ENCODE measurements at regions not wholly inside any gene's neighbourhood (a gene's known extent, or its start where the extent isn't known, plus 50 kb on each side); places are given as distances from the start of the nearest gene placed in this dataset.

DNA sequence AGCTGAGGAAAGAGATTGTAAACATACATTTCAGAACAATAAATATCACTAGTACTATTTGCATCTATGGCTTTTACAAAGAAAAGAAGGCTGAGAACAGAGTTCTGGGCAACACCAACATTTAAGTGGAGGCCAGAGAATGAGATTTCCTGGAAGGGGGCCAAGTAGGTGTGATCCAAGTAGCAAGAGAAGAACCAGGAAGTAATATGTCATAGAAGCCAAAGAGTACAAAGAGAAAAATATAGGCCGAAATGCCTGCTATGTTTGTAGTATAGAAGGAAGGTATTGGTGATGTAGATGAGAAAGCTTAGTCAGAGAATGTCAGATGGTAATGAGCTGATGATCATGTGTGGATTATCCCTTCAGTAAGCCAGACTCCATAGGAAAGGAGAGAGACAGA is 94.5 kb downstream of the PERP start:
- in situ Hi-C loops (cut with HindIII; ENCODE audit: extremely low pct_ligation_motif_present, low pct_unique_long_range_greater_than_20kb): no loop called here
- Histone ChIP-seq H3K79me2 (ENCODE audit: insufficient read depth, low read length) (no peaks in the 10 kb centered on the region), H3K9me3 (ENCODE audit: low read length) (no peaks in the 10 kb centered on the region), H3K4me1 (ENCODE audit: insufficient read depth, low read length) (peaks cover 7% of the 10 kb centered on the region), H3K4me3 (replicated peaks in 1 of 3; ENCODE audit: insufficient read depth in 1 of 3, low read depth in 2 of 3, low read length in 3 of 3) (no peak overlapping the region), H3K36me3 (replicated peaks in 1 of 2; ENCODE audit: control insufficient read depth in 1 of 2, insufficient read depth in 2 of 2, low read length in 2 of 2) (no peaks in the 10 kb centered on the region), H3K27ac (ENCODE audit: extremely low read length, insufficient read depth, low read length) (no peak overlapping the region), H3K9ac (ENCODE audit: insufficient read depth, low read depth, low read length) (no peak overlapping the region), H3K27me3 (ENCODE audit: control insufficient read depth in 1 of 2, insufficient read depth in 2 of 2, low read length in 2 of 2) (peaks cover 0 to 4% of the 10 kb centered on the region in 2 experiments; a peak in 1 of 5 replicates), H2AFZ (ENCODE audit: low read length) (no peak overlapping the region), H3K4me2 (ENCODE audit: low read depth, low read length) (no peak overlapping the region), H4K20me1 (ENCODE audit: insufficient read depth, low read length) (no peaks in the 10 kb centered on the region)
- DNase-seq (ENCODE audit: low spot score) (no peak), FAIRE-seq (no peak), ATAC-seq (no peak)
- WGBS (ENCODE audit: low lambda C conversion rate): 67% methylated on average over 1 of the region's 1 CpG
- no TSS peak for BruUV-seq (replicated peaks)
- CTCF ChIA-PET (ENCODE audit: low intra/inter-chr PET ratio, low total read pairs): no interaction called here
- TF ChIP-seq PPARG (CRISPR knock-in tag; conservative IDR thresholded peaks at IDR 0.05): no peak
- TF ChIP-seq ZBTB42 (CRISPR knock-in tag; IDR thresholded peaks at IDR 0.05): no peak
- no peak for TF ChIP-seq ZNF629 (CRISPR knock-in tag; conservative IDR thresholded peaks at IDR 0.05)
- TF ChIP-seq, protein P1, sequence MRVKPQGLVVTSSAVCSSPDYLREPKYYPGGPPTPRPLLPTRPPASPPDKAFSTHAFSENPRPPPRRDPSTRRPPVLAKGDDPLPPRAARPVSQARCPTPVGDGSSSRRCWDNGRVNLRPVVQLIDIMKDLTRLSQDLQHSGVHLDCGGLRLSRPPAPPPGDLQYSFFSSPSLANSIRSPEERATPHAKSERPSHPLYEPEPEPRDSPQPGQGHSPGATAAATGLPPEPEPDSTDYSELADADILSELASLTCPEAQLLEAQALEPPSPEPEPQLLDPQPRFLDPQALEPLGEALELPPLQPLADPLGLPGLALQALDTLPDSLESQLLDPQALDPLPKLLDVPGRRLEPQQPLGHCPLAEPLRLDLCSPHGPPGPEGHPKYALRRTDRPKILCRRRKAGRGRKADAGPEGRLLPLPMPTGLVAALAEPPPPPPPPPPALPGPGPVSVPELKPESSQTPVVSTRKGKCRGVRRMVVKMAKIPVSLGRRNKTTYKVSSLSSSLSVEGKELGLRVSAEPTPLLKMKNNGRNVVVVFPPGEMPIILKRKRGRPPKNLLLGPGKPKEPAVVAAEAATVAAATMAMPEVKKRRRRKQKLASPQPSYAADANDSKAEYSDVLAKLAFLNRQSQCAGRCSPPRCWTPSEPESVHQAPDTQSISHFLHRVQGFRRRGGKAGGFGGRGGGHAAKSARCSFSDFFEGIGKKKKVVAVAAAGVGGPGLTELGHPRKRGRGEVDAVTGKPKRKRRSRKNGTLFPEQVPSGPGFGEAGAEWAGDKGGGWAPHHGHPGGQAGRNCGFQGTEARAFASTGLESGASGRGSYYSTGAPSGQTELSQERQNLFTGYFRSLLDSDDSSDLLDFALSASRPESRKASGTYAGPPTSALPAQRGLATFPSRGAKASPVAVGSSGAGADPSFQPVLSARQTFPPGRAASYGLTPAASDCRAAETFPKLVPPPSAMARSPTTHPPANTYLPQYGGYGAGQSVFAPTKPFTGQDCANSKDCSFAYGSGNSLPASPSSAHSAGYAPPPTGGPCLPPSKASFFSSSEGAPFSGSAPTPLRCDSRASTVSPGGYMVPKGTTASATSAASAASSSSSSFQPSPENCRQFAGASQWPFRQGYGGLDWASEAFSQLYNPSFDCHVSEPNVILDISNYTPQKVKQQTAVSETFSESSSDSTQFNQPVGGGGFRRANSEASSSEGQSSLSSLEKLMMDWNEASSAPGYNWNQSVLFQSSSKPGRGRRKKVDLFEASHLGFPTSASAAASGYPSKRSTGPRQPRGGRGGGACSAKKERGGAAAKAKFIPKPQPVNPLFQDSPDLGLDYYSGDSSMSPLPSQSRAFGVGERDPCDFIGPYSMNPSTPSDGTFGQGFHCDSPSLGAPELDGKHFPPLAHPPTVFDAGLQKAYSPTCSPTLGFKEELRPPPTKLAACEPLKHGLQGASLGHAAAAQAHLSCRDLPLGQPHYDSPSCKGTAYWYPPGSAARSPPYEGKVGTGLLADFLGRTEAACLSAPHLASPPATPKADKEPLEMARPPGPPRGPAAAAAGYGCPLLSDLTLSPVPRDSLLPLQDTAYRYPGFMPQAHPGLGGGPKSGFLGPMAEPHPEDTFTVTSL (CRISPR knock-in tag; IDR thresholded peaks at IDR 0.05; ENCODE audit: borderline replicate concordance): no peak
- no peak for TF ChIP-seq ZNF124 (CRISPR knock-in tag; IDR thresholded peaks at IDR 0.05)
- no peak for TF ChIP-seq ZNF317 (CRISPR knock-in tag; IDR thresholded peaks at IDR 0.05)
- TF ChIP-seq, protein P2, sequence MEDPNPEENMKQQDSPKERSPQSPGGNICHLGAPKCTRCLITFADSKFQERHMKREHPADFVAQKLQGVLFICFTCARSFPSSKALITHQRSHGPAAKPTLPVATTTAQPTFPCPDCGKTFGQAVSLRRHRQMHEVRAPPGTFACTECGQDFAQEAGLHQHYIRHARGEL (CRISPR knock-in tag; IDR thresholded peaks at IDR 0.05): no peak
- TF ChIP-seq, protein P3, sequence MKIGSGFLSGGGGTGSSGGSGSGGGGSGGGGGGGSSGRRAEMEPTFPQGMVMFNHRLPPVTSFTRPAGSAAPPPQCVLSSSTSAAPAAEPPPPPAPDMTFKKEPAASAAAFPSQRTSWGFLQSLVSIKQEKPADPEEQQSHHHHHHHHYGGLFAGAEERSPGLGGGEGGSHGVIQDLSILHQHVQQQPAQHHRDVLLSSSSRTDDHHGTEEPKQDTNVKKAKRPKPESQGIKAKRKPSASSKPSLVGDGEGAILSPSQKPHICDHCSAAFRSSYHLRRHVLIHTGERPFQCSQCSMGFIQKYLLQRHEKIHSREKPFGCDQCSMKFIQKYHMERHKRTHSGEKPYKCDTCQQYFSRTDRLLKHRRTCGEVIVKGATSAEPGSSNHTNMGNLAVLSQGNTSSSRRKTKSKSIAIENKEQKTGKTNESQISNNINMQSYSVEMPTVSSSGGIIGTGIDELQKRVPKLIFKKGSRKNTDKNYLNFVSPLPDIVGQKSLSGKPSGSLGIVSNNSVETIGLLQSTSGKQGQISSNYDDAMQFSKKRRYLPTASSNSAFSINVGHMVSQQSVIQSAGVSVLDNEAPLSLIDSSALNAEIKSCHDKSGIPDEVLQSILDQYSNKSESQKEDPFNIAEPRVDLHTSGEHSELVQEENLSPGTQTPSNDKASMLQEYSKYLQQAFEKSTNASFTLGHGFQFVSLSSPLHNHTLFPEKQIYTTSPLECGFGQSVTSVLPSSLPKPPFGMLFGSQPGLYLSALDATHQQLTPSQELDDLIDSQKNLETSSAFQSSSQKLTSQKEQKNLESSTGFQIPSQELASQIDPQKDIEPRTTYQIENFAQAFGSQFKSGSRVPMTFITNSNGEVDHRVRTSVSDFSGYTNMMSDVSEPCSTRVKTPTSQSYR (CRISPR knock-in tag; IDR thresholded peaks at IDR 0.05; ENCODE audit: borderline replicate concordance): no peak
- POLR2A ChIA-PET: no interaction called here
- intact Hi-C loops (cut with micrococcal nuclease; ENCODE audit: unreplicated experiment): no loop called here
